SK-N-MC (cell line): ENCODE measurements at regions not wholly inside any gene's neighbourhood (a gene's known extent, or its start where the extent isn't known, plus 50 kb on each side); places are given as distances from the start of the nearest gene placed in this dataset.

ENCODE experiments used
- EZH2 ChIP-seq: fragments of 200-600 bp; sonication (generic); IDR thresholded peaks from one replicate; pipeline ENCODE4 v1.6.1; 2017; ENCODE audit warnings: antibody characterized with exemption
- POLR2AphosphoS5 ChIP-seq: IDR thresholded peaks from 2 replicates; pipeline ENCODE4 v1.6.1; 2012; ENCODE audit warnings: mild to moderate bottlenecking, low read depth, low read length, borderline replicate concordance

- no peak for TF ChIP-seq POLR2AphosphoS5
- TF ChIP-seq EZH2: no peak
Observed at GRCh38 chr22:27331526-27332281, 469.9 kb downstream of the MN1 start.
